Upper lobe of right lung (tissue), 1 donor: ENCODE measurements at regions not wholly inside any gene's neighbourhood (a gene's known extent, or its start where the extent isn't known, plus 50 kb on each side); places are given as distances from the start of the nearest gene placed in this dataset.

ENCODE experiments used
- ATAC-seq: fragments of 200-7000 bp; cut with Tn5 transposase; one replicate; pipeline ENCODE4 v1.9.1; 2020; ENCODE audit warnings: mild to moderate bottlenecking, moderate library complexity
- DNase-seq: peaks from one replicate; pipeline ENCODE4 v3.0.0-alpha.2; 2020
- H3K27ac ChIP-seq: fragments of 200-600 bp; one replicate; pipeline ENCODE4 v1.8.0; 2022
- H3K27me3 ChIP-seq: fragments of 200-600 bp; one replicate; pipeline ENCODE4 v1.8.0; 2022; ENCODE audit warnings: mild to moderate bottlenecking
- H3K36me3 ChIP-seq: fragments of 200-600 bp; one replicate; pipeline ENCODE4 v1.8.0; 2022
- H3K4me1 ChIP-seq: fragments of 200-600 bp; one replicate; pipeline ENCODE4 v1.8.0; 2022
- H3K4me3 ChIP-seq: fragments of 200-600 bp; one replicate; pipeline ENCODE4 v1.8.0; 2022; ENCODE audit warnings: mild to moderate bottlenecking
- H3K9me3 ChIP-seq: fragments of 200-600 bp; one replicate; pipeline ENCODE4 v1.8.0; 2022
- intact Hi-C: fragments of 100-400 bp; cut with DNase I; formaldehyde crosslinking; loops from one replicate; pipeline ENCODE4 v1.11.0; 2022
- TF ChIP-seq, protein P1 (sequence below): fragments of 200-600 bp; IDR thresholded peaks from one replicate; pipeline ENCODE4 v1.8.0; 2022; ENCODE audit warnings: antibody characterized with exemption
- donor health status: DM: no; HTN: yes; CAD: no; lungs with severe emphysema.

DNA sequence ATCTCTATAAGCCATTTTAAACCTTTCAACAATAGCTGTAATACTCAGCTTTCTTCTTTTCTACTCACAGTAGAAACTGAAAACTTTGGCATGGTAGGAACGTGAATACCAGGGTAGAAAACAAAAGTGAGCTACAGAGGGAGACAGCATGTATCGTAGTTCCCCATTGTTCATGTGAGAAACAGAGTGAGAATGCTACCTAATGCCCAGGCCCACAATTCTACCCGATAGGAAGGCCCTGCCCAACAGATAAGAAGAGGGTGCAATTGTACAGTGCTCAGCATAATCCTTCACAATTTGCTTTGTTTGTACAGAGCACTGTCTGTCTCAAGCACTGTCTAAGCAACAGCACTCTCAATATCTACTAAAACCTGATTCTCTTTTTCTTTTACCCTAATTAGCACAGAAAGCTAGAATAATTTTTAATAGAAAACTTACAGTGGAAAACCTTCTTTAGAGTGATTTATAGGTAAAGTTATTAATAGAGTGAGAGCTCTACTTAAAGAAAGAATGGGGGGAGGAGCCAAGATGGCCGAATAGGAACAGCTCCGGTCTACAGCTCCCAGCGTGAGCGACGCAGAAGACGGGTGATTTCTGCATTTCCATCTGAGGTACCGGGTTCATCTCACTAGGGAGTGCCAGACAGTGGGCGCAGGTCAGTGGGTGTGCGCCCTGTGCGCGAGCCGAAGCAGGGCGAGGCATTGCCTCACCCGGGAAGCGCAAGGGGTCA, 322.3 kb downstream of the EFNB2 start:
- no peak overlapping the region for H3K4me3 ChIP-seq
- intact Hi-C loops = no loop called here
- ATAC-seq (no peak), DNase-seq (no peak)
- no peaks in the 10 kb centered on the region for H3K4me1 ChIP-seq
- H3K27ac ChIP-seq = no peak overlapping the region
- H3K9me3 ChIP-seq = no peaks in the 10 kb centered on the region
- H3K27me3 ChIP-seq = no peaks in the 10 kb centered on the region
- no peaks in the 10 kb centered on the region for H3K36me3 ChIP-seq
- TF ChIP-seq, protein P1, sequence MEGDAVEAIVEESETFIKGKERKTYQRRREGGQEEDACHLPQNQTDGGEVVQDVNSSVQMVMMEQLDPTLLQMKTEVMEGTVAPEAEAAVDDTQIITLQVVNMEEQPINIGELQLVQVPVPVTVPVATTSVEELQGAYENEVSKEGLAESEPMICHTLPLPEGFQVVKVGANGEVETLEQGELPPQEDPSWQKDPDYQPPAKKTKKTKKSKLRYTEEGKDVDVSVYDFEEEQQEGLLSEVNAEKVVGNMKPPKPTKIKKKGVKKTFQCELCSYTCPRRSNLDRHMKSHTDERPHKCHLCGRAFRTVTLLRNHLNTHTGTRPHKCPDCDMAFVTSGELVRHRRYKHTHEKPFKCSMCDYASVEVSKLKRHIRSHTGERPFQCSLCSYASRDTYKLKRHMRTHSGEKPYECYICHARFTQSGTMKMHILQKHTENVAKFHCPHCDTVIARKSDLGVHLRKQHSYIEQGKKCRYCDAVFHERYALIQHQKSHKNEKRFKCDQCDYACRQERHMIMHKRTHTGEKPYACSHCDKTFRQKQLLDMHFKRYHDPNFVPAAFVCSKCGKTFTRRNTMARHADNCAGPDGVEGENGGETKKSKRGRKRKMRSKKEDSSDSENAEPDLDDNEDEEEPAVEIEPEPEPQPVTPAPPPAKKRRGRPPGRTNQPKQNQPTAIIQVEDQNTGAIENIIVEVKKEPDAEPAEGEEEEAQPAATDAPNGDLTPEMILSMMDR = no peak

DNA sequence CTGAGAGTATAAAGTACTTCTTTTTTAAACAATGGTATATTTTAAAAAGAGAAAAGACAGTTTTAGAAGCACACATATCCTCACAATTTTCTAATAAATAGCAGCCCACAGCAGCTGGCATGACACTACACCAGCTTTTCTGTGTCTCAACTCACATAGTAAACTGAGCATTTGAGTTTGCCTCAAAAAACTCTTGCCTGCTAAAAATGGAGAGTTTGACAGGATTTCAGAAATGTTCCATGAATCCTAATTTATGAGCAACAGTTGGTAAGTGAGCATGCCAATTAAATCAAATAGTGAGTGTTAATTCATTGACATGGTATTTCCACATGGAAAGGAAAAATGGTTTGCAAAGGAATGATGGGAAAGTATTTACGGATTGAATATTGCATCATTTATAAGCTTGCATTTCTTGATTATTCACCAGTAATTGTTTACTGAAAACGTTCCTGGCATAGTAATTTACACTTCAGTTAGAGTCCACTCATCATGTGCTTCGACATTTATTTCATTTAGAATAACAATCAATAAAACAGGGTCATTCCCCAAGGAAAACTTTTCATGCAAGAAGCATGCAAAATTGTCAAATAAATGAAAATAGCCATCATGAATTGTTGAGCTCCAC, 323.0 kb downstream of the EFNB2 start:
- TF ChIP-seq, protein P1 = no peak
- no peak overlapping the region for H3K4me3 ChIP-seq
- no peaks in the 10 kb centered on the region for H3K4me1 ChIP-seq
- DNase-seq = no peak
- no peak for ATAC-seq
- H3K27me3 ChIP-seq = no peaks in the 10 kb centered on the region
- H3K36me3 ChIP-seq = no peaks in the 10 kb centered on the region
- intact Hi-C loops = no loop called here
- no peaks in the 10 kb centered on the region for H3K9me3 ChIP-seq
- no peak overlapping the region for H3K27ac ChIP-seq

DNA sequence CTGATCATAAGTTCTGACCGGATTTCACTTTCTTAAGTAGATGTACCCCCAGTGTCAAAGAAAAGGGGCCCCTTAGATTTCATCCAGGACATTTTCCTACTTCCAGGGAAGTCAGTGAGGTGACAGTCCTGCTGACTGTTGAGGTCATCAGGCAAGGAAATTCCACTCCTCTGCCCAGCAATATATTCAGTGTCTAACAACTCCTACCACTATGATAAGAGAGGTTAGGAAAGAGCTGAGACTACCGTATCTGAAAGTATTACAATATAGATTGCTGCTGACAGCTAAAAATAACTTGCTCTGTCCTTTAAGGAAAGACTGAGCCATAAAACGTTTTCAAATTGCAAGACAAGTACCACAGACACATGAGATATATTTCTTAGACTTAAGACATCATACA, 325.1 kb downstream of the EFNB2 start:
- TF ChIP-seq, protein P1 = no peak
- Histone ChIP-seq H3K9me3 (no peaks in the 10 kb centered on the region), H3K4me1 (no peaks in the 10 kb centered on the region), H3K36me3 (no peaks in the 10 kb centered on the region), H3K4me3 (no peak overlapping the region), H3K27ac (no peak overlapping the region), H3K27me3 (no peaks in the 10 kb centered on the region)
- no peak for ATAC-seq
- no peak for DNase-seq
- intact Hi-C loops = no loop called here

DNA sequence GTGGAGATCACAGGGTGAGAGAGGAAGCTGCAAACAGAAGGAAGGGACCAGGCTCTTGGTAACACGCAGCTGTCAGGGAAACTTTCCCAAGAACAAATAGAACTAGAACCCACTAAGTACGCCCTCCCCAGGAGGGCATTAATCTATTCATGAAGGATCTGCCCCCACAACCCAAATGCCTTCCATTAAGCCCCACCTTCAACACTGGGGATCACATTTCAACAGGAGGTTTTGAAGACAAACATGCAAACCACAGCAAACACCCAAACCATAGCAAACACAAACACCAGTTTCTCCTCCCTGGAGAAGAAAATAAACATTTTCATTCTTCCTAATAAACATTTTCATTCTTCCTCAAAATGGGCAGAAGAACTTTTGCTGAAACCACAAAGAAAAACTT, 329.6 kb downstream of the EFNB2 start:
- no peaks in the 10 kb centered on the region for H3K9me3 ChIP-seq
- intact Hi-C loops = no loop called here
- TF ChIP-seq, protein P1 = no peak
- no peak overlapping the region for H3K27ac ChIP-seq
- ATAC-seq (no peak), DNase-seq (no peak)
- no peaks in the 10 kb centered on the region for H3K36me3 ChIP-seq
- no peaks in the 10 kb centered on the region for H3K27me3 ChIP-seq
- no peak overlapping the region for H3K4me3 ChIP-seq
- H3K4me1 ChIP-seq = no peaks in the 10 kb centered on the region

DNA sequence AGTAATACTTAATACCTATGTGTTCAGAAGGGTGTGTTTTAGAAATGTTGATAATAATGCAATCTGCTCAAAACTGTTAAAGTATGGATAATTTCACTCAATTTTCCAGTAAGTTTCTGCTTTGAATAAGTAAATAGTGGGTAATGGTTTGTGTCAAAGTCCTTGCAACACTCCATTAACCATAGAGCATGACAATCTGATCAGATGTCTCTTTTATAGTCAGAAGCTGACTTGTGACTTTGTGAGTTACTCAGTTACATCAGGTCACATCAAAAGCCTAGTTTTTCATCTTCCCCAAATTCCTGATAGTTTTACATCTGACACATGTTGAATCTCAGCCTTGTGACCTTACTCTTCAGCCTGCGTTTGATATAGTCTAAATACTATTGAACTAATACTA, 338.0 kb downstream of the EFNB2 start:
- no peak overlapping the region for H3K27ac ChIP-seq
- H3K4me1 ChIP-seq = no peaks in the 10 kb centered on the region
- H3K4me3 ChIP-seq = no peak overlapping the region
- intact Hi-C loops = no loop called here
- no peaks in the 10 kb centered on the region for H3K9me3 ChIP-seq
- TF ChIP-seq, protein P1 = no peak
- no peak for DNase-seq
- H3K36me3 ChIP-seq = no peaks in the 10 kb centered on the region
- no peak for ATAC-seq
- H3K27me3 ChIP-seq = no peaks in the 10 kb centered on the region
